ENCODE measurements at regions not wholly inside any gene's neighbourhood (a gene's known extent, or its start where the extent isn't known, plus 50 kb on each side); places are given as distances from the start of the nearest gene placed in this dataset.
A peak's percentile ranks its signal among the peaks of the same experiment; 100 is the strongest.

GRCh38 chr17:77457572-77458201, 316.9 kb downstream of the SEC14L1 start:
- ChIA-PET CTCF (interaction anchor here (0.6 to 1.3 kb wide), 2 partner anchors 9 to 17 kb away, joined by 3 to 6 read pairs; no protein-coding TSS in a partner anchor), POLR2A (no interaction called here)
- H3K9me3 Mint-ChIP-seq: no peaks in the 10 kb centered on the region
- H3K27me3 Mint-ChIP-seq: no peaks in the 10 kb centered on the region
- H3K27me3 ChIP-seq (replicated peaks in 1 of 2; ENCODE audit: control insufficient read depth in 2 of 2, extremely low read depth in 1 of 2, insufficient read depth in 2 of 2, low read length in 1 of 2): no peaks in the 10 kb centered on the region
- H3K36me3 ChIP-seq (ENCODE audit: control insufficient read depth in 2 of 2, extremely low read depth in 1 of 2, insufficient read depth in 1 of 2, low read length in 1 of 2): peaks cover 0 to 2% of the 10 kb centered on the region in 2 donors
- 10% methylated on average over 4 of the region's 14 CpGs for WGBS (ENCODE audit: insufficient coverage)
- no peaks in the 10 kb centered on the region for H3K9me3 ChIP-seq
- peak overlapping the region; percentile 73 to 91 for H3K4me3 ChIP-seq (ENCODE audit: control insufficient read depth in 1 of 2, extremely low read depth in 1 of 2, low read length in 1 of 2)
- peak in 2 of 35 experiments; percentile 39 to 61 for DNase-seq
- H3K36me3 Mint-ChIP-seq: peaks cover 25% of the 10 kb centered on the region
- H3K27ac ChIP-seq (ENCODE audit: low read length): peak overlapping the region; percentile 82
- ATAC-seq (replicated peaks in 1 of 4): no peak
- peak overlapping the region; percentile 97 to 98 (median 98) for H3K4me3 Mint-ChIP-seq
- H3K4me1 Mint-ChIP-seq: peaks cover 56 to 85% (median 78%) of the 10 kb centered on the region in 3 donors
- H3K4me1 ChIP-seq (ENCODE audit: control insufficient read depth in 1 of 2, extremely low read depth in 1 of 2, insufficient read depth in 2 of 2, low read length in 2 of 2): peaks cover 37 to 91% of the 10 kb centered on the region in 2 experiments
- peak overlapping the region; percentile 99 to 100 for H3K27ac Mint-ChIP-seq

GRCh38 chr17:77458202-77459017, 317.6 kb downstream of the SEC14L1 start:
- peak overlapping the region; percentile 97 to 98 (median 98) for H3K4me3 Mint-ChIP-seq
- H3K27me3 Mint-ChIP-seq: no peaks in the 10 kb centered on the region
- H3K27ac Mint-ChIP-seq: peak overlapping the region; percentile 99 to 100
- CTCF ChIA-PET: interaction anchor here (0.6 to 1.3 kb wide), 2 partner anchors 9 to 17 kb away, joined by 3 to 6 read pairs; no protein-coding TSS in a partner anchor
- Histone ChIP-seq H3K4me3 (ENCODE audit: control insufficient read depth in 1 of 2, extremely low read depth in 1 of 2, low read length in 1 of 2) (peak overlapping the region; percentile 73 to 91), H3K27me3 (replicated peaks in 1 of 2; ENCODE audit: control insufficient read depth in 2 of 2, extremely low read depth in 1 of 2, insufficient read depth in 2 of 2, low read length in 1 of 2) (no peaks in the 10 kb centered on the region), H3K9me3 (no peaks in the 10 kb centered on the region), H3K4me1 (ENCODE audit: control insufficient read depth in 1 of 2, extremely low read depth in 1 of 2, insufficient read depth in 2 of 2, low read length in 2 of 2) (peaks cover 44 to 91% of the 10 kb centered on the region in 2 experiments), H3K36me3 (ENCODE audit: control insufficient read depth in 2 of 2, extremely low read depth in 1 of 2, insufficient read depth in 1 of 2, low read length in 1 of 2) (peaks cover 0 to 5% of the 10 kb centered on the region in 2 donors), H3K27ac (ENCODE audit: low read length) (peak overlapping the region; percentile 82)
- DNase-seq (peak in 2 of 35 experiments; percentile 32 to 54), ATAC-seq (replicated peaks in 1 of 4) (peak in 2 of 4 experiments; percentile 8 to 13)
- POLR2A ChIA-PET: no interaction called here
- 5% methylated on average over 16 of the region's 21 CpGs for WGBS (ENCODE audit: insufficient coverage)
- peaks cover 63 to 86% (median 79%) of the 10 kb centered on the region in 3 donors for H3K4me1 Mint-ChIP-seq
- H3K9me3 Mint-ChIP-seq: no peaks in the 10 kb centered on the region
- peaks cover 25% of the 10 kb centered on the region for H3K36me3 Mint-ChIP-seq

GRCh38 chr17:77459018-77459755, 318.4 kb downstream of the SEC14L1 start:
- H3K36me3 Mint-ChIP-seq: peaks cover 21% of the 10 kb centered on the region
- DNase-seq: peak in 1 of 35 experiments; percentile 53
- WGBS (ENCODE audit: insufficient coverage): 10% methylated on average over 19 of the region's 19 CpGs
- H3K4me1 Mint-ChIP-seq: peaks cover 67 to 84% (median 78%) of the 10 kb centered on the region in 3 donors
- Histone ChIP-seq H3K27me3 (replicated peaks in 1 of 2; ENCODE audit: control insufficient read depth in 2 of 2, extremely low read depth in 1 of 2, insufficient read depth in 2 of 2, low read length in 1 of 2) (no peaks in the 10 kb centered on the region), H3K27ac (ENCODE audit: low read length) (peak overlapping the region; percentile 82), H3K36me3 (ENCODE audit: control insufficient read depth in 2 of 2, extremely low read depth in 1 of 2, insufficient read depth in 1 of 2, low read length in 1 of 2) (peaks cover 0 to 6% of the 10 kb centered on the region in 2 donors), H3K4me3 (ENCODE audit: control insufficient read depth in 1 of 2, extremely low read depth in 1 of 2, low read length in 1 of 2) (peak overlapping the region; percentile 73 to 91), H3K9me3 (no peaks in the 10 kb centered on the region), H3K4me1 (ENCODE audit: control insufficient read depth in 1 of 2, extremely low read depth in 1 of 2, insufficient read depth in 2 of 2, low read length in 2 of 2) (peaks cover 45 to 94% of the 10 kb centered on the region in 2 experiments)
- CTCF ChIA-PET: interaction anchor here in 1 of 2 donors (1.0 to 1.3 kb wide), 3 partner anchors 16 to 29 kb away, joined by 4 to 6 read pairs (median 4); no protein-coding TSS in a partner anchor
- H3K9me3 Mint-ChIP-seq: no peaks in the 10 kb centered on the region
- no peaks in the 10 kb centered on the region for H3K27me3 Mint-ChIP-seq
- POLR2A ChIA-PET: interaction anchor here in 1 of 2 donors (1.2 kb wide), 2 partner anchors 18 to 499 kb away, joined by 4 read pairs; partner anchors contain the start of gene TNRC6C
- peak in 1 of 4 experiments; percentile 10 for ATAC-seq (replicated peaks in 1 of 4)
- H3K4me3 Mint-ChIP-seq: peak overlapping the region; percentile 97 to 98 (median 98)
- H3K27ac Mint-ChIP-seq: peak overlapping the region; percentile 99 to 100

GRCh38 chr17:77460514-77461046, 319.8 kb downstream of the SEC14L1 start:
- POLR2A ChIA-PET: interaction anchor here (0.6 to 1.2 kb wide), 4 partner anchors 8 to 20 kb away, joined by 3 to 6 read pairs (median 4); no protein-coding TSS in a partner anchor
- no peaks in the 10 kb centered on the region for H3K27me3 Mint-ChIP-seq

GRCh38 chr17:77461277-77462057, 320.7 kb downstream of the SEC14L1 start:
- Mint-ChIP-seq H3K27ac (peak overlapping the region; percentile 99 to 100), H3K9me3 (no peaks in the 10 kb centered on the region), H3K4me1 (peaks cover 81 to 93% (median 87%) of the 10 kb centered on the region in 3 donors), H3K4me3 (peak overlapping the region; percentile 72 to 98 (median 98)), H3K36me3 (peaks cover 12% of the 10 kb centered on the region), H3K27me3 (no peaks in the 10 kb centered on the region)
- ATAC-seq (replicated peaks in 1 of 4) (no peak), DNase-seq (no peak)
- Histone ChIP-seq H3K4me3 (ENCODE audit: control insufficient read depth in 1 of 2, extremely low read depth in 1 of 2, low read length in 1 of 2) (peak overlapping the region; percentile 18 to 44), H3K36me3 (ENCODE audit: control insufficient read depth in 2 of 2, extremely low read depth in 1 of 2, insufficient read depth in 1 of 2, low read length in 1 of 2) (peaks cover 0 to 6% of the 10 kb centered on the region in 2 donors), H3K4me1 (ENCODE audit: control insufficient read depth in 1 of 2, extremely low read depth in 1 of 2, insufficient read depth in 2 of 2, low read length in 2 of 2) (peaks cover 51 to 99% of the 10 kb centered on the region in 2 experiments), H3K9me3 (no peaks in the 10 kb centered on the region), H3K27me3 (replicated peaks in 1 of 2; ENCODE audit: control insufficient read depth in 2 of 2, extremely low read depth in 1 of 2, insufficient read depth in 2 of 2, low read length in 1 of 2) (no peaks in the 10 kb centered on the region), H3K27ac (ENCODE audit: low read length) (peak overlapping the region; percentile 82)
- 20% methylated on average over 12 of the region's 16 CpGs for WGBS (ENCODE audit: insufficient coverage)
- ChIA-PET CTCF (no interaction called here), POLR2A (no interaction called here)

More at GRCh38 chr17:77460514-77461046, 319.8 kb downstream of the SEC14L1 start:
- CTCF ChIA-PET: interaction anchor here in 1 of 2 donors (1.0 to 1.3 kb wide), 2 partner anchors 14 to 31 kb away, joined by 4 read pairs; no protein-coding TSS in a partner anchor
- peak overlapping the region; percentile 99 to 100 for H3K27ac Mint-ChIP-seq
- Histone ChIP-seq H3K27me3 (replicated peaks in 1 of 2; ENCODE audit: control insufficient read depth in 2 of 2, extremely low read depth in 1 of 2, insufficient read depth in 2 of 2, low read length in 1 of 2) (no peaks in the 10 kb centered on the region), H3K27ac (ENCODE audit: low read length) (peak overlapping the region; percentile 82), H3K4me3 (ENCODE audit: control insufficient read depth in 1 of 2, extremely low read depth in 1 of 2, low read length in 1 of 2) (peak overlapping the region; percentile 46 to 91), H3K4me1 (ENCODE audit: control insufficient read depth in 1 of 2, extremely low read depth in 1 of 2, insufficient read depth in 2 of 2, low read length in 2 of 2) (peaks cover 48 to 99% of the 10 kb centered on the region in 2 experiments), H3K36me3 (ENCODE audit: control insufficient read depth in 2 of 2, extremely low read depth in 1 of 2, insufficient read depth in 1 of 2, low read length in 1 of 2) (peaks cover 0 to 7% of the 10 kb centered on the region in 2 donors), H3K9me3 (no peaks in the 10 kb centered on the region)
- peaks cover 15% of the 10 kb centered on the region for H3K36me3 Mint-ChIP-seq
- DNase-seq (no peak), ATAC-seq (replicated peaks in 1 of 4) (no peak)
- H3K4me3 Mint-ChIP-seq: peak overlapping the region; percentile 97 to 98 (median 98)
- WGBS (ENCODE audit: insufficient coverage): 2% methylated on average over 7 of the region's 9 CpGs
- peaks cover 77 to 88% (median 85%) of the 10 kb centered on the region in 3 donors for H3K4me1 Mint-ChIP-seq
- H3K9me3 Mint-ChIP-seq: no peaks in the 10 kb centered on the region
